OCI-LY1 (cell line): ENCODE measurements at regions not wholly inside any gene's neighbourhood (a gene's known extent, or its start where the extent isn't known, plus 50 kb on each side); places are given as distances from the start of the nearest gene placed in this dataset.

Source experiments
- CTCF ChIP-seq: fragments of 200-600 bp; sonication (generic), shearing (Covaris generic); IDR thresholded peaks from 2 replicates; pipeline ENCODE4 v1.5.1; 2017; ENCODE audit warnings: mild to moderate bottlenecking, antibody characterized with exemption, low read length, moderate library complexity, mixed read lengths
- EZH2 ChIP-seq: fragments of 200-600 bp; sonication (generic), shearing (Covaris generic); IDR thresholded peaks from 2 replicates; pipeline ENCODE4 v1.8.0; 2017; ENCODE audit warnings: borderline replicate concordance, mixed run types, mild to moderate bottlenecking, antibody characterized with exemption, low read length, moderate library complexity, mixed read lengths

- TF ChIP-seq CTCF: no peak
- TF ChIP-seq EZH2: no peak
These were observed 92.9 kb upstream of the LCLAT1 start for GRCh38 chr2:30354150-30354549.
